ENCODE measurements at regions not wholly inside any gene's neighbourhood (a gene's known extent, or its start where the extent isn't known, plus 50 kb on each side); places are given as distances from the start of the nearest gene placed in this dataset.

DNA sequence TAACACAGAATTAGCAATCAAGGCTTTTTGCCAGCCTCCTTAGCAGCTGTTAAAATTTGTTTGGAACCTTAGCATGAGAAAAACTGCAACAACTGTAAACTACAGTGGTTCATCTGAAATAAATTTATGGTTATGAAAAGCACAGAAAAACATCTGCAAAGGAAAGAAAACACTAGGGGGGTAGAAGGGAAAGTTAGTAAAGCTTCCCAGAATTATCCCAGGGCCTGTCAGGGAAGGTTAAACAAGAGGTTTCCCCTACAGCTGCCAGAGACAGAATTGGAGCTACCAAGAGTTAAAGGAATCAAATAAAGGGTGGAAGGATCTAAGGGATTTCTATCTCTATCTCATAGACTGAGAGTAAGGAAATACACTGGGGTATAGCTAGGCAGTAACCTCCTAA is 234.7 kb upstream of the DIAPH2 start:
- no peak overlapping the region for H3K9ac ChIP-seq (ENCODE audit: insufficient read depth, low read depth, low read length)
- no peak overlapping the region for H3K4me2 ChIP-seq (ENCODE audit: low read depth, low read length)
- H4K20me1 ChIP-seq (ENCODE audit: insufficient read depth, low read length) = no peaks in the 10 kb centered on the region
- DNase-seq (ENCODE audit: low spot score) (no peak), FAIRE-seq (no peak), ATAC-seq (no peak)
- peaks cover 7% of the 10 kb centered on the region; the same call in 1 of the 2 replicates for H3K4me1 ChIP-seq (ENCODE audit: insufficient read depth, low read length)
- intact Hi-C loops (cut with micrococcal nuclease; ENCODE audit: unreplicated experiment) (no loop called here), in situ Hi-C loops (cut with HindIII; ENCODE audit: extremely low pct_ligation_motif_present, low pct_unique_long_range_greater_than_20kb) (no loop called here)
- no peaks in the 10 kb centered on the region for H3K36me3 ChIP-seq (replicated peaks in 1 of 2; ENCODE audit: control insufficient read depth in 1 of 2, insufficient read depth in 2 of 2, low read length in 2 of 2)
- BruUV-seq (replicated peaks) = no TSS peak
- H3K9me3 ChIP-seq (ENCODE audit: low read length) = no peaks in the 10 kb centered on the region
- H3K27me3 ChIP-seq (ENCODE audit: control insufficient read depth in 1 of 2, insufficient read depth in 2 of 2, low read length in 2 of 2) = no peaks in the 10 kb centered on the region
- ChIA-PET POLR2A (no interaction called here), CTCF (ENCODE audit: low intra/inter-chr PET ratio, low total read pairs) (no interaction called here)
- no peak overlapping the region for H2AFZ ChIP-seq (ENCODE audit: low read length)
- H3K79me2 ChIP-seq (ENCODE audit: insufficient read depth, low read length) = no peaks in the 10 kb centered on the region
- no peak overlapping the region for H3K4me3 ChIP-seq (replicated peaks in 1 of 3; ENCODE audit: insufficient read depth in 1 of 3, low read depth in 2 of 3, low read length in 3 of 3)
- no peak overlapping the region for H3K27ac ChIP-seq (ENCODE audit: extremely low read length, insufficient read depth, low read length)
- no peak for TF ChIP-seq THAP11 (CRISPR knock-in tag; IDR thresholded peaks at IDR 0.05)
- TF ChIP-seq RFX3 (CRISPR knock-in tag; IDR thresholded peaks at IDR 0.05) = no peak
- TF ChIP-seq ZSCAN22 (CRISPR knock-in tag; IDR thresholded peaks at IDR 0.05) = no peak
- TF ChIP-seq ATM (IDR thresholded peaks at IDR 0.05; ENCODE audit: borderline replicate concordance) = no peak
- no peak for TF ChIP-seq ZHX2 (IDR thresholded peaks at IDR 0.05; ENCODE audit: low read depth)
- no peak for TF ChIP-seq ZHX2 (CRISPR knock-in tag; IDR thresholded peaks at IDR 0.05; ENCODE audit: borderline replicate concordance)
- TF ChIP-seq SKI (IDR thresholded peaks at IDR 0.05; ENCODE audit: partially characterized antibody) = no peak
- no peak for TF ChIP-seq CENPT (CRISPR knock-in tag; IDR thresholded peaks at IDR 0.05; ENCODE audit: low read depth)
- TF ChIP-seq ZNF232 (CRISPR knock-in tag; IDR thresholded peaks at IDR 0.05; ENCODE audit: borderline replicate concordance) = no peak
- TF ChIP-seq GPN1 (CRISPR knock-in tag; IDR thresholded peaks at IDR 0.05; ENCODE audit: borderline replicate concordance) = no peak
- TF ChIP-seq, protein P1, sequence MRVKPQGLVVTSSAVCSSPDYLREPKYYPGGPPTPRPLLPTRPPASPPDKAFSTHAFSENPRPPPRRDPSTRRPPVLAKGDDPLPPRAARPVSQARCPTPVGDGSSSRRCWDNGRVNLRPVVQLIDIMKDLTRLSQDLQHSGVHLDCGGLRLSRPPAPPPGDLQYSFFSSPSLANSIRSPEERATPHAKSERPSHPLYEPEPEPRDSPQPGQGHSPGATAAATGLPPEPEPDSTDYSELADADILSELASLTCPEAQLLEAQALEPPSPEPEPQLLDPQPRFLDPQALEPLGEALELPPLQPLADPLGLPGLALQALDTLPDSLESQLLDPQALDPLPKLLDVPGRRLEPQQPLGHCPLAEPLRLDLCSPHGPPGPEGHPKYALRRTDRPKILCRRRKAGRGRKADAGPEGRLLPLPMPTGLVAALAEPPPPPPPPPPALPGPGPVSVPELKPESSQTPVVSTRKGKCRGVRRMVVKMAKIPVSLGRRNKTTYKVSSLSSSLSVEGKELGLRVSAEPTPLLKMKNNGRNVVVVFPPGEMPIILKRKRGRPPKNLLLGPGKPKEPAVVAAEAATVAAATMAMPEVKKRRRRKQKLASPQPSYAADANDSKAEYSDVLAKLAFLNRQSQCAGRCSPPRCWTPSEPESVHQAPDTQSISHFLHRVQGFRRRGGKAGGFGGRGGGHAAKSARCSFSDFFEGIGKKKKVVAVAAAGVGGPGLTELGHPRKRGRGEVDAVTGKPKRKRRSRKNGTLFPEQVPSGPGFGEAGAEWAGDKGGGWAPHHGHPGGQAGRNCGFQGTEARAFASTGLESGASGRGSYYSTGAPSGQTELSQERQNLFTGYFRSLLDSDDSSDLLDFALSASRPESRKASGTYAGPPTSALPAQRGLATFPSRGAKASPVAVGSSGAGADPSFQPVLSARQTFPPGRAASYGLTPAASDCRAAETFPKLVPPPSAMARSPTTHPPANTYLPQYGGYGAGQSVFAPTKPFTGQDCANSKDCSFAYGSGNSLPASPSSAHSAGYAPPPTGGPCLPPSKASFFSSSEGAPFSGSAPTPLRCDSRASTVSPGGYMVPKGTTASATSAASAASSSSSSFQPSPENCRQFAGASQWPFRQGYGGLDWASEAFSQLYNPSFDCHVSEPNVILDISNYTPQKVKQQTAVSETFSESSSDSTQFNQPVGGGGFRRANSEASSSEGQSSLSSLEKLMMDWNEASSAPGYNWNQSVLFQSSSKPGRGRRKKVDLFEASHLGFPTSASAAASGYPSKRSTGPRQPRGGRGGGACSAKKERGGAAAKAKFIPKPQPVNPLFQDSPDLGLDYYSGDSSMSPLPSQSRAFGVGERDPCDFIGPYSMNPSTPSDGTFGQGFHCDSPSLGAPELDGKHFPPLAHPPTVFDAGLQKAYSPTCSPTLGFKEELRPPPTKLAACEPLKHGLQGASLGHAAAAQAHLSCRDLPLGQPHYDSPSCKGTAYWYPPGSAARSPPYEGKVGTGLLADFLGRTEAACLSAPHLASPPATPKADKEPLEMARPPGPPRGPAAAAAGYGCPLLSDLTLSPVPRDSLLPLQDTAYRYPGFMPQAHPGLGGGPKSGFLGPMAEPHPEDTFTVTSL (CRISPR knock-in tag; IDR thresholded peaks at IDR 0.05; ENCODE audit: borderline replicate concordance) = no peak
- no peak for TF ChIP-seq ZNF772 (CRISPR knock-in tag; IDR thresholded peaks at IDR 0.05)
- TF ChIP-seq ZNF737 (CRISPR knock-in tag; IDR thresholded peaks at IDR 0.05; ENCODE audit: borderline replicate concordance) = no peak
- TF ChIP-seq HNF4A (CRISPR knock-in tag; IDR thresholded peaks at IDR 0.05) = no peak
